Parathyroid adenoma (tissue), 2 donors: ENCODE measurements at regions not wholly inside any gene's neighbourhood (a gene's known extent, or its start where the extent isn't known, plus 50 kb on each side); places are given as distances from the start of the nearest gene placed in this dataset.

Experiments used
- H2AFZ ChIP-seq: fragments of 300-600 bp; sonication (generic); one replicate; pipeline ENCODE4 v1.7.0; 2017; ENCODE audit warnings: antibody characterized with exemption, mild to moderate bottlenecking
- H3K27ac ChIP-seq: fragments of 300-600 bp; sonication (generic); one replicate; pipeline ENCODE4 v1.7.0; 2017
- H3K27me3 ChIP-seq: fragments of 300-600 bp; sonication (generic); one replicate; pipeline ENCODE4 v1.7.0; 2017; ENCODE audit warnings: low read length; ENCODE audit not compliant: control insufficient read depth, insufficient read depth
- H3K36me3 ChIP-seq: fragments of 300-600 bp; sonication (generic); one replicate; pipeline ENCODE4 v1.7.0; 2017; ENCODE audit warnings: low read length; ENCODE audit not compliant: control insufficient read depth, insufficient read depth
- H3K4me1 ChIP-seq: fragments of 300-600 bp; sonication (generic); one replicate; pipeline ENCODE4 v1.7.0; 2017; ENCODE audit warnings: control low read depth
- H3K4me2 ChIP-seq: fragments of 300-600 bp; sonication (generic); one replicate; pipeline ENCODE4 v1.7.0; 2017; ENCODE audit warnings: low read length
- H3K4me3 ChIP-seq: fragments of 300-600 bp; sonication (generic); one replicate; pipeline ENCODE4 v1.7.0; 2017; ENCODE audit warnings: low read depth, low read length
- H3K79me2 ChIP-seq: fragments of 300-600 bp; sonication (generic); one replicate; pipeline ENCODE4 v1.7.0; 2017; ENCODE audit warnings: control low read depth
- H3K9ac ChIP-seq: fragments of 300-600 bp; sonication (generic); one replicate; pipeline ENCODE4 v1.7.0; 2017; ENCODE audit warnings: mild to moderate bottlenecking
- H3K9me3 ChIP-seq: fragments of 300-600 bp; sonication (generic); one replicate; pipeline ENCODE4 v1.7.0; 2017; ENCODE audit warnings: low read length; ENCODE audit not compliant: control insufficient read depth
- TF ChIP-seq, protein P1 (sequence below): fragments of 300-600 bp; sonication (generic); IDR thresholded peaks from one replicate; pipeline ENCODE4 v1.7.0; 2017; ENCODE audit warnings: antibody characterized with exemption, mild to moderate bottlenecking
- donor health status: primary hyperparathyroidism.

DNA sequence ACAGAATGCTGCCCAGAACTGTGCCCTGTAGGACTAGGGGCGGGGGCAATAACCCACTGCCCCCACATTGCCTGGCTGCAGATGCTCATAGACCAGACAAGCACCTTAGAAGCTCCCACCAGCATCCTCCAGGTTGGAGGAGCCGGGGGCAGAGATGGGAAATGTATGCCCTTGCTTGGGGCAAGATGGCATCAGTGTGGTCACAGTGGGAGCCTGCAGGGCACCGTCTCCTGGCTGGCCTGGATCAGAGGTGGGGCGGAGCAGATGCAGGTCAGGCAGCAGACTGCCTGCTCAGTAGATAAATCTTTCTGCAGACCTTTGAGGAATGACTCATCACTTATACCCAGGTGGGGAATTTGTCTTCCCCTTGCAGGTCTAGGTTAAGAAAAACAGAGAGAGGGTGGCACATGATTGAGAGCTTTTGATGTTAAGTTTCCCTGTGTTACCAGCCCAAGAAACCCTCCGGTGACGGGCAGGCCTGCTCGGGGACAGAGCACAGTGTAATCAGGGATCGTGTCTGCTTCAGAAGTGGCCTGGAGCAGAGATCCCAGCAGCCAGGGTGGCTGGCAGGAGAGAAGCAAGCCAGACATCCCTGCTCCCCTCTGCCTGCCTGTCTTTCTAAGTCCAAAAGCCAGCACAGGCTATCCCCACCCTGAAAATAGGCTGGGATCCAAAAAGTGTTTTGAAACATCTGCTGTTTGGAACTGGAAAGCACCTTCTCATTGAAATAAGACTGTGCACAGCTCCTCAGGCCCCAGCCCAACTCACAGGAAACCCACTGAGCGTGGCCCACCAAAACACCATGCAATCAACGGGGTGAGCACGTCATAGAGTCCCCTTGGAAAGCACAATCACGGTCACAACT lies 50.7 kb upstream of the RPL38 start:
- Histone ChIP-seq H3K4me2 (no peak overlapping the region), H3K9me3 (no peaks in the 10 kb centered on the region), H3K36me3 (no peaks in the 10 kb centered on the region), H3K27ac (no peak overlapping the region), H3K4me1 (no peaks in the 10 kb centered on the region), H3K4me3 (no peak overlapping the region), H3K9ac (no peak overlapping the region), H3K79me2 (no peaks in the 10 kb centered on the region), H2AFZ (no peak overlapping the region), H3K27me3 (no peaks in the 10 kb centered on the region)
- TF ChIP-seq, protein P1, sequence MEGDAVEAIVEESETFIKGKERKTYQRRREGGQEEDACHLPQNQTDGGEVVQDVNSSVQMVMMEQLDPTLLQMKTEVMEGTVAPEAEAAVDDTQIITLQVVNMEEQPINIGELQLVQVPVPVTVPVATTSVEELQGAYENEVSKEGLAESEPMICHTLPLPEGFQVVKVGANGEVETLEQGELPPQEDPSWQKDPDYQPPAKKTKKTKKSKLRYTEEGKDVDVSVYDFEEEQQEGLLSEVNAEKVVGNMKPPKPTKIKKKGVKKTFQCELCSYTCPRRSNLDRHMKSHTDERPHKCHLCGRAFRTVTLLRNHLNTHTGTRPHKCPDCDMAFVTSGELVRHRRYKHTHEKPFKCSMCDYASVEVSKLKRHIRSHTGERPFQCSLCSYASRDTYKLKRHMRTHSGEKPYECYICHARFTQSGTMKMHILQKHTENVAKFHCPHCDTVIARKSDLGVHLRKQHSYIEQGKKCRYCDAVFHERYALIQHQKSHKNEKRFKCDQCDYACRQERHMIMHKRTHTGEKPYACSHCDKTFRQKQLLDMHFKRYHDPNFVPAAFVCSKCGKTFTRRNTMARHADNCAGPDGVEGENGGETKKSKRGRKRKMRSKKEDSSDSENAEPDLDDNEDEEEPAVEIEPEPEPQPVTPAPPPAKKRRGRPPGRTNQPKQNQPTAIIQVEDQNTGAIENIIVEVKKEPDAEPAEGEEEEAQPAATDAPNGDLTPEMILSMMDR, result no peak

DNA sequence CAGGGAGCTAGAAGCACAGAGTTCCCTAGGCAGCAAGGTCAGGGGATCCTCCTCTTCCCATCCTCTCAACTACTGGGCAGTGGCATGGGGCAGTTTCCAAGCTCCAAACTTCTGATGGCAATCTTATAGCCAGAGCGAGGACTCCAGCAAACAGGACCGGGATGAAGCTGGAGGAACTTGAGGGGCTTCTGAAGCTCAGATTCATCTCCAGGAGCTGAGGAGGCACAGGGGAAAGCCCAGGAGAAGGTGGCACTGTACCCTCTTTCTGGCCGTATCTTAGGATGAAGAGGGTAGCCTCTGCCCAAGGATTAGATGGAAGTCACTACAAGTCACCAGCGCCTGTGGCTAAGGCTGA lies 50.0 kb upstream of the RPL38 start:
- Histone ChIP-seq H3K36me3 (no peaks in the 10 kb centered on the region), H3K4me3 (no peak overlapping the region), H3K27ac (no peak overlapping the region), H3K9me3 (no peaks in the 10 kb centered on the region), H3K4me2 (no peak overlapping the region), H3K9ac (no peak overlapping the region), H2AFZ (no peak overlapping the region), H3K27me3 (no peaks in the 10 kb centered on the region), H3K79me2 (no peaks in the 10 kb centered on the region), H3K4me1 (no peaks in the 10 kb centered on the region)
- TF ChIP-seq, protein P1, result no peak
